ENCODE measurements at regions not wholly inside any gene's neighbourhood (a gene's known extent, or its start where the extent isn't known, plus 50 kb on each side); places are given as distances from the start of the nearest gene placed in this dataset.

- 1% methylated on average over 8 of the region's 8 CpGs for WGBS (ENCODE audit: insufficient coverage, low coverage, missing lambda C conversion rate)
- no peaks in the 10 kb centered on the region for H3K79me2 ChIP-seq (ENCODE audit: control insufficient read depth, insufficient read depth, low read length)
- DNase-seq (ENCODE audit: extremely low read depth in 1 of 4, low spot score in 3 of 4) (no peak), ATAC-seq (no peak), FAIRE-seq (no peak)
- no TSS peak for BruUV-seq (replicated peaks)
- peaks cover 6% of the 10 kb centered on the region; the same call in 1 of the 2 replicates for H4K20me1 ChIP-seq (replicated peaks; ENCODE audit: control insufficient read depth, insufficient read depth, low read length)
- no peaks in the 10 kb centered on the region; a peak in 1 of 5 replicates for H3K4me1 ChIP-seq (replicated peaks in 1 of 2; ENCODE audit: control insufficient read depth in 2 of 2, insufficient read depth in 2 of 2, low read length in 2 of 2)
- TF ChIP-seq NR1H2 (CRISPR knock-in tag; IDR thresholded peaks at IDR 0.05) (no peak), ARID1B (IDR thresholded peaks at IDR 0.05) (no peak), ZSCAN29 (IDR thresholded peaks at IDR 0.05) (no peak)
- TF ChIP-seq, protein P1, sequence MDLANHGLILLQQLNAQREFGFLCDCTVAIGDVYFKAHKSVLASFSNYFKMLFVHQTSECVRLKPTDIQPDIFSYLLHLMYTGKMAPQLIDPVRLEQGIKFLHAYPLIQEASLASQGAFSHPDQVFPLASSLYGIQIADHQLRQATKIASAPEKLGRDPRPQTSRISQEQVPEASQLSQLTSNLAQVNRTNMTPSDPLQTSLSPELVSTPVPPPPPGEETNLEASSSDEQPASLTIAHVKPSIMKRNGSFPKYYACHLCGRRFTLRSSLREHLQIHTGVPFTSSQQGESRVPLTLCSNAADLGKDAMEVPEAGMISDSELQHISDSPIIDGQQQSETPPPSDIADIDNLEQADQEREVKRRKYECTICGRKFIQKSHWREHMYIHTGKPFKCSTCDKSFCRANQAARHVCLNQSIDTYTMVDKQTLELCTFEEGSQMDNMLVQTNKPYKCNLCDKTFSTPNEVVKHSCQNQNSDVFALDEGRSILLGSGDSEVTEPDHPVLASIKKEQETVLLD (IDR thresholded peaks at IDR 0.05) = no peak
- H3K27me3 ChIP-seq (ENCODE audit: control insufficient read depth in 2 of 2, insufficient read depth in 2 of 2, low read length in 2 of 2) = peaks cover 43 to 81% of the 10 kb centered on the region in 2 experiments
- no peaks in the 10 kb centered on the region for H3K9me3 ChIP-seq (replicated peaks; ENCODE audit: control insufficient read depth, insufficient read depth, low read depth, low read length)
- no peak overlapping the region for H2AFZ ChIP-seq (ENCODE audit: low read depth, low read length)
- in situ Hi-C loops (cut with MboI) = no loop called here
- intact Hi-C loops (cut with micrococcal nuclease) = no loop called here
- no peak overlapping the region for H3K9ac ChIP-seq (ENCODE audit: insufficient read depth in 1 of 2, low read depth in 2 of 2, low read length in 2 of 2)
- no peaks in the 10 kb centered on the region for H3K36me3 ChIP-seq (ENCODE audit: control insufficient read depth, insufficient read depth, low read length)
- no peak overlapping the region for H3K4me2 ChIP-seq (ENCODE audit: insufficient read depth, low read length)
- H3K27ac ChIP-seq (ENCODE audit: extremely low read depth, low read depth, low read length) = no peak overlapping the region
- no peaks in the 10 kb centered on the region for H3K9me1 ChIP-seq (ENCODE audit: control insufficient read depth, insufficient read depth, low read length)
- ChIA-PET POLR2A (interaction anchor here (0.5 to 1.1 kb wide), 7 partner anchors 11 to 321 kb away, joined by 3 to 4 read pairs (median 3); no protein-coding TSS in a partner anchor), CTCF (ENCODE audit: low intra/inter-chr PET ratio) (no interaction called here)
- H3K4me3 ChIP-seq = no peak overlapping the region
Observed at GRCh38 chr10:71061472-71061871, 150.9 kb upstream of the UNC5B start.

DNA sequence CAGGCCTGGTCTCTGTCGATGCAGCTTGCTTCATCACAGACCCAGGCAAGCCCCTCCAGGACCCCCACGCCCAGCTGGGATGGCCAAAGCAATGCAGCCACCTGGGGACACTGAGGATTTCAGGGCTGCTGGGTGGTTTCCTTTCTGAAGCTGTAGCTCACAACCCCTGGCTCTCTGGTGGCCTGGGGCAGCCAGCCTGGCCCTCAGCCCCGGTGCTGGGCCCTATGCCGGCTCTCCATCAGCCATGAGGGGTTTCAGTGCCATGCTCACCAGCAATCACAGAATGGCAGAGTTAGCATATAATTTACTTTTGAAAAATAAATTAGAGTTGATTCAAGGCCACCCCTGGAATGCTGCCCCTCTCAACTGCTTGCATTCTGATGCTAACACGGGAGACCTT, 150.2 kb upstream of the UNC5B start:
- no peaks in the 10 kb centered on the region for H3K36me3 ChIP-seq (ENCODE audit: control insufficient read depth, insufficient read depth, low read length)
- no peak for DNase-seq (ENCODE audit: extremely low read depth in 1 of 4, low spot score in 3 of 4)
- ATAC-seq = no peak
- H4K20me1 ChIP-seq (replicated peaks; ENCODE audit: control insufficient read depth, insufficient read depth, low read length) = peaks cover 6% of the 10 kb centered on the region; the same call in 1 of the 2 replicates
- FAIRE-seq = no peak
- BruUV-seq (replicated peaks) = no TSS peak
- no peaks in the 10 kb centered on the region for H3K79me2 ChIP-seq (ENCODE audit: control insufficient read depth, insufficient read depth, low read length)
- H3K9ac ChIP-seq (ENCODE audit: insufficient read depth in 1 of 2, low read depth in 2 of 2, low read length in 2 of 2) = no peak overlapping the region
- no peak overlapping the region for H3K4me2 ChIP-seq (ENCODE audit: insufficient read depth, low read length)
- no peaks in the 10 kb centered on the region; a peak in 1 of 5 replicates for H3K4me1 ChIP-seq (replicated peaks in 1 of 2; ENCODE audit: control insufficient read depth in 2 of 2, insufficient read depth in 2 of 2, low read length in 2 of 2)
- no peak overlapping the region for H3K4me3 ChIP-seq
- H3K27me3 ChIP-seq (ENCODE audit: control insufficient read depth in 2 of 2, insufficient read depth in 2 of 2, low read length in 2 of 2) = peaks cover 38 to 83% of the 10 kb centered on the region in 2 experiments; a peak in 4 of 5 replicates
- in situ Hi-C loops (cut with MboI) (no loop called here), intact Hi-C loops (cut with micrococcal nuclease) (no loop called here)
- WGBS (ENCODE audit: insufficient coverage, low coverage, missing lambda C conversion rate) = 2% methylated on average over 5 of the region's 5 CpGs
- no peak overlapping the region for H2AFZ ChIP-seq (ENCODE audit: low read depth, low read length)
- CTCF ChIA-PET (ENCODE audit: low intra/inter-chr PET ratio) = no interaction called here
- H3K9me1 ChIP-seq (ENCODE audit: control insufficient read depth, insufficient read depth, low read length) = no peaks in the 10 kb centered on the region
- no peak overlapping the region for H3K27ac ChIP-seq (ENCODE audit: extremely low read depth, low read depth, low read length)
- POLR2A ChIA-PET = interaction anchor here (1.1 kb wide), 2 partner anchors 60 to 76 kb away, joined by 3 to 4 read pairs; no protein-coding TSS in a partner anchor
- H3K9me3 ChIP-seq (replicated peaks; ENCODE audit: control insufficient read depth, insufficient read depth, low read depth, low read length) = no peaks in the 10 kb centered on the region
- TF ChIP-seq TAF9B (IDR thresholded peaks at IDR 0.05; ENCODE audit: partially characterized antibody) (no peak), STAT5A (IDR thresholded peaks at IDR 0.05; ENCODE audit: borderline replicate concordance, low read length) (no peak), POU5F1 (IDR thresholded peaks at IDR 0.05; ENCODE audit: borderline replicate concordance, low read depth, low read length, partially characterized antibody) (no peak), PTBP1 (IDR thresholded peaks at IDR 0.05; ENCODE audit: low read depth, low read length) (no peak), FOXJ3 (CRISPR knock-in tag; IDR thresholded peaks at IDR 0.05) (no peak), TAF1 (IDR thresholded peaks at IDR 0.05; ENCODE audit: control insufficient read depth, extremely low read depth, insufficient read depth, low read length, severe bottlenecking) (no peak), HMG20B (CRISPR knock-in tag; IDR thresholded peaks at IDR 0.05) (no peak), HIVEP1 (CRISPR knock-in tag; IDR thresholded peaks at IDR 0.05) (no peak), XRCC5 (IDR thresholded peaks at IDR 0.05; ENCODE audit: low read depth, low read length) (no peak)
- TF ChIP-seq, protein P2, sequence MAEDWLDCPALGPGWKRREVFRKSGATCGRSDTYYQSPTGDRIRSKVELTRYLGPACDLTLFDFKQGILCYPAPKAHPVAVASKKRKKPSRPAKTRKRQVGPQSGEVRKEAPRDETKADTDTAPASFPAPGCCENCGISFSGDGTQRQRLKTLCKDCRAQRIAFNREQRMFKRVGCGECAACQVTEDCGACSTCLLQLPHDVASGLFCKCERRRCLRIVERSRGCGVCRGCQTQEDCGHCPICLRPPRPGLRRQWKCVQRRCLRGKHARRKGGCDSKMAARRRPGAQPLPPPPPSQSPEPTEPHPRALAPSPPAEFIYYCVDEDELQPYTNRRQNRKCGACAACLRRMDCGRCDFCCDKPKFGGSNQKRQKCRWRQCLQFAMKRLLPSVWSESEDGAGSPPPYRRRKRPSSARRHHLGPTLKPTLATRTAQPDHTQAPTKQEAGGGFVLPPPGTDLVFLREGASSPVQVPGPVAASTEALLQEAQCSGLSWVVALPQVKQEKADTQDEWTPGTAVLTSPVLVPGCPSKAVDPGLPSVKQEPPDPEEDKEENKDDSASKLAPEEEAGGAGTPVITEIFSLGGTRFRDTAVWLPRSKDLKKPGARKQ (CRISPR knock-in tag; IDR thresholded peaks at IDR 0.05) = no peak

All from K562 (cell line).